Tibial nerve (tissue), 4 donors: ENCODE measurements at regions not wholly inside any gene's neighbourhood (a gene's known extent, or its start where the extent isn't known, plus 50 kb on each side); places are given as distances from the start of the nearest gene placed in this dataset.

Experiments used
- DNase-seq, 2 donors: peaks; one replicate each; pipeline ENCODE4 v3.0.0-alpha.2; 2019; ENCODE audit warnings: low spot score in 2 of 2
- H3K27ac ChIP-seq, 4 donors: fragments of 200-600 bp; sonication (generic) in 3 of 4; one replicate each; pipeline ENCODE4 v1.5.1; 2017 to 2019; ENCODE audit warnings: mild to moderate bottlenecking in 1 of 4
- H3K27me3 ChIP-seq, 2 donors: fragments of 200-600 bp; sonication (generic) in 1 of 2; one replicate each; pipeline versions ENCODE4 v1.5.1 to v1.6.0; 2017 to 2019
- H3K36me3 ChIP-seq, 3 donors: fragments of 200-600 bp; sonication (generic); one replicate each; pipeline ENCODE4 v1.5.1; 2018 to 2019
- H3K4me1 ChIP-seq, 4 donors: fragments of 200-600 bp; sonication (generic) in 3 of 4; one replicate each; pipeline ENCODE4 v1.5.1; 2017 to 2019
- H3K4me3 ChIP-seq, 4 donors: fragments of 200-600 bp; sonication (generic) in 3 of 4; one replicate each; pipeline ENCODE4 v1.5.1; 2017 to 2019; ENCODE audit warnings: mild to moderate bottlenecking in 1 of 4, moderate library complexity in 1 of 4
- H3K9me3 ChIP-seq, 4 donors: fragments of 200-600 bp; sonication (generic) in 3 of 4; one replicate each; pipeline ENCODE4 v1.5.1; 2017 to 2019
- EP300 ChIP-seq, 2 donors: sonication (generic); formaldehyde crosslinking; IDR thresholded peaks; one replicate each; pipeline ENCODE4 v1.6.1; 2017; ENCODE audit warnings: antibody characterized with exemption in 2 of 2, mild to moderate bottlenecking in 1 of 2
- POLR2A ChIP-seq, 2 donors: fragments of 450-650 bp; IDR thresholded peaks; one replicate each; pipeline ENCODE4 v1.6.1; 2017; ENCODE audit warnings: antibody characterized with exemption in 2 of 2, mild to moderate bottlenecking in 2 of 2, moderate library complexity in 2 of 2
- WGBS, 2 donors: methylation state at CpG; one replicate each; pipeline ENCODE4 v1.1.5; 2018; 5-methylcytosine and 5-hydroxymethylcytosine counted together
- TF ChIP-seq, protein P1 (sequence below), 5 experiments: fragments of 200-600 bp in 3 of 5; fragments of 450-650 bp in 2 of 5; sonication (generic) in 3 of 5; IDR thresholded peaks; one replicate each; pipeline ENCODE4 v1.5.1; 2016 to 2019; ENCODE audit warnings: antibody characterized with exemption in 5 of 5, mild to moderate bottlenecking in 3 of 5, moderate library complexity in 2 of 5

DNA sequence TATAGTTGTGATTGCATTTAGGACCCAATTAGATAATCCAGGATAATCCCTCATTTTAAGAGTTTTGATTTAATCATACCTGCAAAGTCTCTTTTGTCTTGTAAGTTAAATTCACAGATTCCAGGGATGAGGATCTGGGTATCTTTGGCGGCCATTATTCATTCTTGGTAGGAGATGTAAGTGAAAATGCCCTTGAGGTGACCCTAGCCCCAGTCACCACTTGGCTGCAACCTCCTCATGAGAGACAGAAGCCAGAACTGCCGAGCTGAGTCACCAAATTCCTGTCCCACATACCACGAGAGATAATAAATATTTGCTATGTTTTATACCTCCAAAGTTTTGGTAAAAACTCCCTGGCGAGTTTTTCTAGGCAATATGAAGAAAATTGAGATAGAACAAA is 389.4 kb downstream of the RFC3 start:
- Histone ChIP-seq H3K27ac (no peak overlapping the region), H3K9me3 (no peaks in the 10 kb centered on the region), H3K4me1 (no peaks in the 10 kb centered on the region), H3K4me3 (no peak overlapping the region), H3K36me3 (no peaks in the 10 kb centered on the region), H3K27me3 (no peaks in the 10 kb centered on the region)
- TF ChIP-seq EP300 (IDR thresholded peaks at IDR 0.05) (no peak), POLR2A (IDR thresholded peaks at IDR 0.05) (no peak)
- TF ChIP-seq, protein P1, sequence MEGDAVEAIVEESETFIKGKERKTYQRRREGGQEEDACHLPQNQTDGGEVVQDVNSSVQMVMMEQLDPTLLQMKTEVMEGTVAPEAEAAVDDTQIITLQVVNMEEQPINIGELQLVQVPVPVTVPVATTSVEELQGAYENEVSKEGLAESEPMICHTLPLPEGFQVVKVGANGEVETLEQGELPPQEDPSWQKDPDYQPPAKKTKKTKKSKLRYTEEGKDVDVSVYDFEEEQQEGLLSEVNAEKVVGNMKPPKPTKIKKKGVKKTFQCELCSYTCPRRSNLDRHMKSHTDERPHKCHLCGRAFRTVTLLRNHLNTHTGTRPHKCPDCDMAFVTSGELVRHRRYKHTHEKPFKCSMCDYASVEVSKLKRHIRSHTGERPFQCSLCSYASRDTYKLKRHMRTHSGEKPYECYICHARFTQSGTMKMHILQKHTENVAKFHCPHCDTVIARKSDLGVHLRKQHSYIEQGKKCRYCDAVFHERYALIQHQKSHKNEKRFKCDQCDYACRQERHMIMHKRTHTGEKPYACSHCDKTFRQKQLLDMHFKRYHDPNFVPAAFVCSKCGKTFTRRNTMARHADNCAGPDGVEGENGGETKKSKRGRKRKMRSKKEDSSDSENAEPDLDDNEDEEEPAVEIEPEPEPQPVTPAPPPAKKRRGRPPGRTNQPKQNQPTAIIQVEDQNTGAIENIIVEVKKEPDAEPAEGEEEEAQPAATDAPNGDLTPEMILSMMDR (IDR thresholded peaks at IDR 0.05), result no peak
- 47 to 49% methylated on average over 4 of the region's 4 CpGs for WGBS, 2 donors
- DNase-seq, result no peak

DNA sequence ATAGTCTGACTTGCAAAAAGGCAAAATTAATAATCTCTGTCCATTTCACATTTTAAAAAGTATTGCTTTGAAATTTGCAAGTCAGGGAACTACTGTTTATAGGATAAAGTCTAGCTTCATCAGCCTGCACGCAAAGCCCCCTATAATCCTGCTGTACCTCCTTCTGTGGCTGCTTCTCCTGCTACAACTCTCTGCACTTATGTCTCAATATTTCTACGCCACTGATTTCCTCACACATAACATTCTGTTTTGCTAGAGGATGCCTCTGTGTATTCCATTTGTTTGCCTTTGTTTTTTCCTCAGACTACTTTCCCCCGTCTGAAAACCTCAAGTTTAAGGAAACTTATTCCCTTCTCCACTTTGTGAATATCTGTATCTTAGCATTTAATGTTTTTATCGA is 389.9 kb downstream of the RFC3 start:
- H3K27me3 ChIP-seq, result no peaks in the 10 kb centered on the region
- no peaks in the 10 kb centered on the region for H3K4me1 ChIP-seq
- WGBS, 2 donors, result 63 to 68% methylated on average over 4 of the region's 4 CpGs
- no peak for DNase-seq
- no peak overlapping the region for H3K27ac ChIP-seq
- no peak overlapping the region for H3K4me3 ChIP-seq
- TF ChIP-seq POLR2A (IDR thresholded peaks at IDR 0.05) (no peak), EP300 (IDR thresholded peaks at IDR 0.05) (no peak)
- TF ChIP-seq, protein P1 (IDR thresholded peaks at IDR 0.05), result no peak
- no peaks in the 10 kb centered on the region for H3K36me3 ChIP-seq
- no peaks in the 10 kb centered on the region for H3K9me3 ChIP-seq

DNA sequence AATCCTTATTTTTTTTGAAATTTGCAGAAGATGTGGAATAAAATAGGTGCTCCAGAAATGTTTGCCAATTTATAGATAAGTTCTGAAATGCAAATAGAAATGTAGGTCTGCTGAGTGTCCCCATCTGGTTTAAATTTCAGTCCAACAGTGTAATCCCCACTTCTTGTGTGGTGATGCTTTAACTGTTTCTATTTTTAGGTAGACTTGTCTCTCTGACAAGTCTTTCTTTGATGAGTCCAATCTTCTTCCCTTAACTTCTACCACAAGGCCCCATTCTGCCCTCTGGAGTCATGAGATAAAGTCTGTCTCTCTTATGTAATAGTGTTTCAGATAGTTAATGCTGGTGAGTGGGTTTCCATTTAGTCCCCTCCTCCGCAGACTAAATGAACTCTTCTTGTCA is 390.4 kb downstream of the RFC3 start:
- H3K36me3 ChIP-seq, result no peaks in the 10 kb centered on the region
- TF ChIP-seq, protein P1 (IDR thresholded peaks at IDR 0.05), result no peak
- TF ChIP-seq POLR2A (IDR thresholded peaks at IDR 0.05), result no peak
- no peak for TF ChIP-seq EP300 (IDR thresholded peaks at IDR 0.05)
- no peaks in the 10 kb centered on the region for H3K27me3 ChIP-seq
- H3K4me3 ChIP-seq, result no peak overlapping the region
- DNase-seq, result no peak
- no peaks in the 10 kb centered on the region for H3K4me1 ChIP-seq
- no peak overlapping the region for H3K27ac ChIP-seq
- H3K9me3 ChIP-seq, result no peaks in the 10 kb centered on the region
- WGBS, 2 donors, result 87 to 89% methylated on average over 1 of the region's 1 CpG

DNA sequence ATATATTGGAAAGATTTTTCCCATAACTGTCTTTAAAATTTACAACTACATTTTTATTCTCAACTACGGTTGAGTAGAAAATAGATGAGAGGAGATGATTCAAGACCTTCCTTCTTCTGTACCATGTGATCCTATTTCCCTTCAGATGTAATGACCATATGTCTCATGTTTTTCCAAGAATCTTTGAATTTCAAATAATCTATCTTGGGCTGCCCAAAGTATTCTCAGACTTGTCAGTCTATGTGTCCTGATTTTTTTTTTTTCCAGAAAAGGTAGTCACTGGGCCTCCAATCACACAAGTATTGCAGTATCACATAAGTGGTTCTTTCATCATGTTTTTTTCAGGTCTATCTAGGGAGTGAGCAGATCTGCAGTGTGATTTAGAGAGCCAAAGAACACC is 392.4 kb downstream of the RFC3 start:
- TF ChIP-seq EP300 (IDR thresholded peaks at IDR 0.05) (no peak), POLR2A (IDR thresholded peaks at IDR 0.05) (no peak)
- TF ChIP-seq, protein P1 (IDR thresholded peaks at IDR 0.05), result no peak
- Histone ChIP-seq H3K27ac (no peak overlapping the region), H3K36me3 (no peaks in the 10 kb centered on the region), H3K27me3 (no peaks in the 10 kb centered on the region), H3K4me1 (no peaks in the 10 kb centered on the region), H3K4me3 (no peak overlapping the region), H3K9me3 (no peaks in the 10 kb centered on the region)
- 60 to 87% methylated on average over 1 of the region's 1 CpG for WGBS, 2 donors
- no peak for DNase-seq

DNA sequence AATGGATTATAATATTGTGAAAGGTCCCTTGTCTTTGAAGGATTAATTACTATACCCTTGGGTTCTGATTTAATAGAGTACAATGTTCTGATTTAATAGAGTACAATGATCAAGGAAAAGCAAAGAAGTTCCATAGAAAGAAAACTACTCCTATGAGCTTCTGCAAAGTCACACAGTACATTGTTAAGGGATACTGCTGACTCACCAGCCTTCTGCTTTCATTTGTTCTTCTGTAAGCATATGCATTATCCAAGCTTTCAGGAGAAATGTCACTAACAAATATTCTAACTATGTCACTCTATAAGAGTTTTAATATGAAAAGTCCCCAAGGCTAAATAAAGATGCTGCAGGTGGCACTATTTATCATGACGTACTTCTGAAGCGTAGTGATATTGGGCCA is 396.7 kb downstream of the RFC3 start:
- no peaks in the 10 kb centered on the region for H3K27me3 ChIP-seq
- 91 to 97% methylated on average over 2 of the region's 2 CpGs for WGBS, 2 donors

More for the DNA sequence above, 396.7 kb downstream of the RFC3 start:
- TF ChIP-seq, protein P1 (IDR thresholded peaks at IDR 0.05), result no peak
- TF ChIP-seq POLR2A (IDR thresholded peaks at IDR 0.05) (no peak), EP300 (IDR thresholded peaks at IDR 0.05) (no peak)
- no peaks in the 10 kb centered on the region for H3K36me3 ChIP-seq
- no peaks in the 10 kb centered on the region for H3K9me3 ChIP-seq
- H3K4me3 ChIP-seq, result no peak overlapping the region
- no peaks in the 10 kb centered on the region for H3K4me1 ChIP-seq
- H3K27ac ChIP-seq, result no peak overlapping the region
- no peak for DNase-seq
